Ecto neural progenitor cell (in vitro differentiated cells): ENCODE measurements at regions not wholly inside any gene's neighbourhood (a gene's known extent, or its start where the extent isn't known, plus 50 kb on each side); places are given as distances from the start of the nearest gene placed in this dataset.

Source experiments
- DNase-seq: peaks from one replicate; pipeline ENCODE4 v3.0.0-alpha.2; 2018; ENCODE audit warnings: low spot score

DNA sequence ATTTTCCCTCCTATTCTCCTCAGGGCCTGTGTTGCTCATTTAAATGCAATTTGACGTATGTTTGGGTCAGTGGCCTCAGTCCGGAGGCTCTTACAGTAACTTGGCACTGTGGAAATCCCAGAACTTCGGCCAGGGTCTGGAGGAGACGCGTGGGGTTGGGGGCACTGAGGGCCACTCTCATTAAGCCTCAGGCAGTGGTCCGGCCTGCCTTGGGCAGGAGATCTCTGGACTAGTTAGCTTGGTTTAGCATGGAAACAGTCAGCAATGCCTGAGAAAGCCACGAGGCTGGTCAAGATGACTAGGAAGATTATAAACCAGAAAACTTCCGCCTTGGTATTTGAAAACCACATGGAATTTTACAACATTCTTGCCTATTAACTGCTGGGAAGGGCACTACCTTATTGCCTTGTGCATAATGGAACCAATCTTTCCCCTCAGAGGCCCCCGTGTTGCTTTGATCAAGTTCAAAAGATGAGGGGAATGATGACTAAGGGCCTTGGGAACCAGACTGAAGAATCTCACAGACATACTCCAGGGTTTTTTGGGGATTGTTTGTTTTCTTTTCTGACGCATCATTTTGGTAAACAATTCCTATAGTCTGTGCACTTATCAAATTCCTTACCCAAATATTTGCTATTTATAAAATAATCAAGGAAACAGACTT lies 206.0 kb upstream of the PREP start:
- no peak for DNase-seq

DNA sequence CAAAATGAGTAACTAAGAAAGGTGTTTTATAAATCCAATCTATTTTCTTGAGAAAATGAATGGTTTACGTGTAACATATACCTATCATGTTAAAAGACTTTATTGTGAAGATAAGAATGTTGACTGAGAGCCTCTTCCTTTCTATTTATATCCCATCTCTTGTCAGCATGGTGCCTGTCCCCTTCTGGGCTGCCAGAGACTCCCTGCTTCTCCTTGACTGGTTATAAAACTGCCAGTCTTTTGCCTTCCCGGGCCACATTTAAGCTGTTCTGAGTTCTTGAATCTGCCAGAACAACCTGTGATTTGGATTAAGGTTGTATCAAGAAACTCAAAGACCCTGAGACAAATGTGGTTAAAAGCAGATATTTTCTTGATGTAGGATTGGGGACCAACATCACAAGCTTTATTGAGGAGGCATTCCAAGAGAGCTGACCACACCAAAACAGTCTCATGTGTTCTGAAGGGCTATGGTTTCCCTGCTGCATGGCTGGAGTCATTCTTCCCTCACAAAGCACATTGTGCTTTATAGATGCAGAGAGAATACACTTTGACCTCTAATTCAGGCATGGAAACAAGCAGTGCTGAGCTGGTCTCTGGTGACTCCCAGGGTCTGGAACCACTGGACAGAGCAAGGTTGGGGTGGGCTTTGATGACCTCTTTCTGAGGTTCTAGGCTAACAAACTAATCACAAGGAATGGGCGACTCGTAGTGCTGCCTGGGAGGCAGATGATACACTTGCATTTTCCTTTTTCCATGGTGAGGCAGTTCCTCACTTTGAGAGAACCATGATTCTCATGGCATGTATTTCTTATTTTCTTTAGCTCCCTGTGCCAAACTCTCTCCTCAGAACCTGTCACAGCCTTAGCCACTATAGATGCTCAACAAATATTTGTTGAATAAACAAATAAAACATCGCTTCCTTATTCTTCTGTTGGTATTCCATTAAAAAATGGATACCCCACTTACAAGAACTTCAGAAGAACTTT lies 205.0 kb upstream of the PREP start:
- no peak for DNase-seq

DNA sequence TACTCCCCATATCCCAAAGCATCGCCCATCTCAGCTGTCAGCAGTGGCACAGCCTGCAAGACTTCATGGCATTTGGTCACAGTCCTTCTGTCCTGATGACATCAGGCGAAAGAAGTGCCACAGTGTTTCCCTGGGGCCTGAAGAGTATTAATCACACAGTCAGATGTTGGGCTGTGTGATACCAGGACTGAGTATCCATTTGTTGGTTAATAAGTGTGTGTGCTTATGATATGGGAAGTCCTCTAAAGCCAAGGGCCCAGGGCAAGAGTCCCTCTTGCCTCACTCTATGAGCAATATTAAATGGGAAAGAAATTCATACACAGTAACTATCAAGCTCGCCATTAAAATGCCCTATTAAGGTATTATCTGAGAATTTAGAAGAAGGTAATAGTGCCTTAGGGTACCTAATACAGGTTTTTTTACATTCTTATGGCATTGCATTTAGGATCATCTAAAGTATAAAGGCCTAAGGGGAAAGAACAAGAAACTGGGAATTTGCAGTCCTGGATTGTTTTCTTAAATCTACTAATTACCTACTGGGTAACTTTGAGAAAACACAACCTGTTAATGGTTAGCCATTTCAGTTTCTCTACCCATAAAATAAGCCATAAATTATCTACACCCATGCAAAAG lies 204.1 kb upstream of the PREP start:
- no peak for DNase-seq

DNA sequence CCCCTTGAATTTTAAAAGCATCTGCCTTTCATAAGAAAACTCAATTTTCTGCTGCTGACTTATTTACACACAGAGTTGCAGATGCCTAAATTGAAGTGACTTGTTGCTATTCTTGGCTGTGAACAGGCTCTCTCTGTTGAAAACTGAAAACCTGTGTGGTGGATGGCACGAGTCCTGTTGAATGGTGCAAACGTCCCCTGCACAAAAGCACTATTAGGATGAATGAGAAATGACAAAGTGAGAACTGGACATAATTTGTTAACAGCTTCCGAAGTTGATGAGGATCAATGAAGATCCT lies 201.7 kb upstream of the PREP start:
- no peak for DNase-seq

DNA sequence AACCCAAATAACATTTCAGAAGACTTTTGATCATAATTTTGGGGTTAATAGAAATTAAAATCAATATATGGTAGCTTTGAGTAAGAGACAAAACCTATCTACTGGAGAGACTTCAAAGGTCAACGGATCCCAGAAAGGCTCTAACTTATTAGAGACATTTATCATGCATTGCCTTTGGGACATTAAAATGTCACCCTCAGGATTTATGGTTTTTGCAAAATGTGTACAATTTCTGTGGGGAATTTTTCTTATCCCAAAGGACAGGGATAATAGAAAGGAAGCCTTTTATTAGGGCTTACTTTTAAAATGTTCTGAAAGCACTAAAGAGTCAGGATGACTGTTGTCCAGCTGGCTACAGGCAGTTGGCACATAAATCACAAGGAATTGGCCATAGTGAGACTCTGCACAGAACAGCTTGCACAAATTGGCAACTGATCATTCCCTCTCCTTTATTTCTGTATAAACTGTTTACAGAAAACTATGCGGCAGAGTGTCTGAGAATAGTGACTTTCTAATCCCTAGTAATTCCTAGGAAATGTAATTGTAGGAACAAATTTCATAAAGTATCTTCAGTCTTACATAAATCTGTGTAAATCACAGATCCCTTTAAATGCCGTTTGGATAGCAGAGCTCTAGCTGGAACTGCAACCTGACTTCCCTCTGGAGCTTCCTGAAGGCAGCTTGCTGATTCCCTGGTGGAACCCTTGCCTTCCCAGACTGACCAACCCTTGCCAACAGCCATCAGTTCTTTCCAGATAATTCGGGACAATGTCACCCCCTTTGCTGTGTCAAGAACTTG lies 201.1 kb upstream of the PREP start:
- DNase-seq = no peak

DNA sequence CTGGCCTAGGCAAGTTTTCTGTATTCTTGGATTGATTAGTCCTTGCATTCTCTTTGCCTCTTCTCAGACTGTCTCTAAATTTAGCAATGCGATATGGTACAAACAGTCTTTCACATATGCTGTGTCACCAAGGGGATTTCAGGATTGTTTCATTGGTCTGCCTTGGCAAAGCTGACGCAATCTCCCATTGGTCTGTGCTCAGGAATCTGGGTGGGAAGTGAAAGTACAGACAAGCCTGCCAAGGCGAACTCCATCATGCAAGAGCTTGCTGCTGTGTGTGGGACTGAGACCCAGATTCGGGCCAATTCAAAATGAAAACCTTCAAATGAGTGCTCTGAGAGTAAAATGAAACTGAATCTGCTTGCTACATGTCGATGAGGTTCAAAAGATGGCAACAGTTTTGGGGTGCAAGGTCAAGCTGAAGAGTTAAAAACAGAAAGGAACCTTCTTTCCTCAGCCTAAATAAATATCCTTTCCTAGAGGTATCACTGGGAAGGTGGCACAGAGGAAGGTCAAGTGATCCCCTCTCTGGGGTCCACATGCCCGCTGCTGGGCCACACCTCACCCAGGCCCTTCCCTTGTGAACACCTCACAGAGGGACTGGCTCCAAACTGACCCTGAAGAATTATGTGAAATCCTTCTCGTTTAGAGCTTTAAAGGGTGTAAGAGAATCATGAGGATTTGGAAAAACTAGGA lies 198.8 kb upstream of the PREP start:
- no peak for DNase-seq

DNA sequence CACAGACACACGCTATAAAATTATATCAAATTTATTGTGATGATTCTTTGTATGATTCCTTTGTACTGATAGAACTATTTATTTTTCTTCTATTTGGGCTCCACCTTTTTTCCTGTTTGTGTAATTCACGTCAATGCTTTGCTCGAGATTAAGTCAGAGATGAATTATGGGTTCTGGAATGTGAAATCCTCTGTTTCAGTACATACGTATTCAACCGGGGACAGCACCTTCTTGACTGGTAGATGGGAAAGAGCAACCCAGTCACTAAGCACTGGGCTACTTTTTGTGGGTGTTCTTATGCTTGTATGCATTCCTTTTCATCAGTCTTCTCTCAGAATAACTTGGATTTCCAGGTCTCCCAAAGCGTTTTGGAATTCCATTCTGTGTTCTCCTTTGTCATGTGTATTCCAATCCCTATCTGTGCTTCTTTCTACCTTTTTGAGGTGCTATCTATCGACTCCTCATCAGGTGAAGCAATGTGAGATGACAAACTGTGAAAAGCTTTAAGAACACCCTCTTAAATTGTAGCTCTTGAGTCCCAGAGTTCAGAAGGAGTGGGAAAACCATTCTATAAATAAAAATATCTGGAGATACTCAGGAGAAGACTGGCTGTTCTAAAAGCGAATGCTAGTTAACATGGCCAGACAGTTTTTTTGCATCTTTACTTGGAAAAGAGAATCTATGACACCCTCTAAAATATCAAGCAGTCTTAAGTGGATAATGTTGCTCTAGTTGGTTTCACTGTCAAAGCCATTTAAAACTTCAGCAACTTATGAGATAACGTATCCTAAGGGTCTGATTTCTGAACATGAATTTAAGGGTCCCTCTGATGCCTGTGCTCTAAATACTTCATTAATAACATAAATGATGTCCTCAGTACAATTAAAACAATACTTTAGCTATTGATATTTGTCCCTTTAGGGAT lies 197.7 kb upstream of the PREP start:
- no peak for DNase-seq

DNA sequence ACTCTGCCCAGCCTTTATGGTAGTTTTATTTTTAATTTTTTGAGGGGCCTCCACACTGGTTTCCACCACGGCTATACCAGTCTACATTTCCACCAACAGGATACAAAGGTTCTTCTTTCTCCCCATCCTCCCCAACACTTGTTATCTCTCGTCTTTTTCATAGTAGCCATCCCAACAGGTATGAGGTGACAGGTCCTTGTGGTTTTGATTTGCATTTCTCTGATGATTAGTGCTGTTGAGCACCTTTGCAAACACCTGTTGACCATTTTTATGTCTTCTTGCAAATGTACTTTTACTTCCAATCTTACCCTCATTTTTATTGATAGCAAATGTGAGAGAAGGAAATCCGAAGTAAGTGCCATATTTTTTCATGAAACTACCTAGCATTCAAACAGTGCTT lies 195.4 kb upstream of the PREP start:
- no peak for DNase-seq

DNA sequence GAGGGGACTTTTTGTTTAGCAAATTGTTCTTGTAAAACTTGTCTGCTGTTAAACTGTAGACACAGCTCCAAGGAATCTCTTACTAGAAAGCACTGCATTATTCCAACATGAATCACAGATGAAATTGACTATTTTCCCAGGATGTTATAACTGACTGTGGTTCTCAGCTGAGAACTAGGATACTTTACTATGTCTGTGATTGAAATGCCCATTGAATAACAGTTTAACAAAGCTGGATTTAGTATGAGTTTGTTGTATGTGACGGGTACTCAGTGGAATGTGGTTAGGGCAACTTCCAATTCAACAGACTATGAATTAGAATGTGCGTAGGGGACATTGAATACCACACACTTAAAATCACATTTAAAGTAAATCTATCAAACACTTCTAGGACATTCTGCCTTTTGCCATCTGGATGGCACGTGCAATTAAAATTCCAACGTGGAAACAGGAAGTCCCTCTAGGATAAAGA lies 193.4 kb upstream of the PREP start:
- no peak for DNase-seq

DNA sequence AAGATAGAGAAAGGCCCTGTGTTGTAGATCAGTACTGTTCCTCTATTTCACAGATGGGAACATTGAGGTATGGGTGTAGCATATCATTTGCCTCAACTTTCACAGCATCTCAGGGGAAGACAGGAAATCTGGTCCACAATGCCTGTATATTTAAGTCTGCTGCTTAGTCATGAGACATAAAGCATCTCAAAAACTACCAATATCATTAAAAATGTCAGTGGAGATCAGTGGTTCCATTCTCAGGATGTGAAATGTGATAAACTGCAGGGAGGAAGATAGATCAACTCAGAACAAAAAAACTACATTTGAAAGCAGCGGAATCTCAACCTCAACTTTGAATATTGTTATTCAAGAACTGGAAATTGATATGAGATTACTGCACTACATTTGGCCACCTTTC lies 192.9 kb upstream of the PREP start:
- DNase-seq = no peak

DNA sequence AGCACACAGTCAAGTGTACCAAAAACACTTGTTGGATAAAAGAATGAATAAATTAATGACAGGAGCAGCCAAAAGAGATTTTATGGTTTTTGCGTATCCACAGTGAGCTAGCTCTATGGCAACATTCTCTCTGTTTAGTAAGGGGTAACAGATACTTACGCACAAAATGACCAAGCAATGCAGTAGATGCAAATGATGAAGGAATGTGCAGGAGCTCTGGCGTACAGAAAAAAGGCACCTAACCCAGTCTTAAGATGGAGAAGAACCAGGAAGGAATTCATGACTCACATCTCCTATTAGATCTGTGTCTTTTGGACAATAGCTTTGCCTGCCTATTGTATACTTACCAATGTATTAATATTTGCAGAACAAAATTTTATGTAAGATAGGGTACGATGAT lies 191.9 kb upstream of the PREP start:
- DNase-seq = no peak

DNA sequence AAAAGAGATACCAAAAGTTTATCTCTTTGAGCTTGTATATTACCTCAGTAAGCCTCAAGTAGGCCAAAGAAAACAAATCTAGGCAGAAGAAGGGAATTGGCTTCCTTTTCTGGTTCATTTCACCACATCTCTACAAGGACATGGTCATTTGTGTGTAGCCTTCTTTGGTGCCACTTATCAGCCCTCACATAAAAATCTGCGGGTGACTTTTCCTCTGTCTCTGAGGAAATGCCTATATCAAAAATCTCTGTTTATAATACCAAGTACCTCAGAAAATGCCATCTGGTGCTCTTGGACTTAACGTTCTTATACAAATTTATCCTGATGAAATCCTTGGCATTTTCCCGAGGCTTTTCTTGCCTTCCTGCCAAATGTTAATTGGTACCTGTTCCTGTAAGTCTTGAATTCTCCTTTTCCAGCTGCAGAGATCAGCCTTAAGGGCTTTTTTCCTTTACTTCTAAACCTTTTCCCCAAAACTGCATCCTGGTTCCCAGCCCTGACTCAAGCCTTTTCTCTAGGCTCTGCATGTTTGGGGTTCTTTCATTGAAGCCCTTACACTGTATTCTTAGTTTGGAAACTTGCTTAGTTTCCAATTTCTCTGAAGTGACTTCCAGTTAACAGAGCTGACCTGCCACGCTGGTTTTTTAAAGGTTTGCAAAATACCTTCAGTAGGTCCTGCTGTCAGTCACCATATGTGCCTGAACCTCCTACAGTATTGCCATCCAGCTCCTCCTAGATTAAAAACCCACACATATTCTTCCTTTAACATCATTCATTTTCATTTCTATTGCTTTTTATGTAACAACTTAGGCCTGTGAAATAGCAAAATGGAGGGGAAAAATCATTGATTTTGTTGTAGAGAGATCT lies 191.2 kb upstream of the PREP start:
- no peak for DNase-seq

DNA sequence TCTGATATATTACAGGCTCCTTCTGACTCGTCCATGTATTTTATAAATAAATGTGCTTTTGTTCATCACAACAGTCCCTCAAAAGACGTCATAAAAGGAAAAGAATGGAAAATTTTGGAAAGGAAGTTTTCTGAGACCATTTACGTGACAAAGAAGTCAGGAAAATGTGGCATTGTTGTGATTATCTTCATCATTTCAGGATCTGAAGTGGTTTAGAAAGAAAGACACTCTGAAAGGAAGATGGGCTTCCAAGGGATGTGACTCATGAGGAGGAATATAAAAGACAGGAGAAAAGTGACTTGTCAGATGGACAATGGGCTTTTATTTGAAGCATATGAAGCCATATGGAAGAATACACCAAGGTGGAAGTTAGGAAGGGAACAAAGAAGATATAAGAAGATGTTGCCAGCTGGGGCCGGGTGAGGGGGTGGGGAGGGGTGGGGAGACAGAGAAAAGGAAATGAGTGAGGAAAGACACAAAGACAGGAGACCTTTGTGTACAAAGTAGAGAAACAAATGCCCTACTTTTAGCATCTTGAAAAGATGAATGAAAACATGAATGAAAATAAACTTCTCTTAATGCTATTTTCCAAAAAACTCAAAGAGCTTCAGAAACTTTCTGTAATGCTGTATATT lies 190.3 kb upstream of the PREP start:
- DNase-seq = no peak

DNA sequence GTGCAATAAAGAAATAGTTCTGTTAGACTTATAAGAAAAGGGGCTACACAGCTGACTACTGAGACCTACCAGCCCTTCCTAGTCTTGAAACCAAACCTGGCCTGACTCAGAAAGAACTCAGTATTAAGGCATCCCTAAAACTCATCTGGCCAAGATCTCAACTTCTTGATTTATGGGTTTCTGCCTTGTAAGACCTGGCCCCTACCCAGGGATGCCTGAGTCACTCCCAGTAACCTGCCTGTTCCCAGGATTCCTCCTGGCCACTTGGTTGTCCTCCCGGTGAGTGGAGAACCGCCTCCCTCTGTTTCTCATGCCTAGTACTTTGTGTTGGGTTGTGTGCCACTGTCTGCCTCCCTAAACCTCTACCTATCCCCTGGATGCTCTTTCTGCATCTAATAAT lies 189.4 kb upstream of the PREP start:
- DNase-seq = no peak

DNA sequence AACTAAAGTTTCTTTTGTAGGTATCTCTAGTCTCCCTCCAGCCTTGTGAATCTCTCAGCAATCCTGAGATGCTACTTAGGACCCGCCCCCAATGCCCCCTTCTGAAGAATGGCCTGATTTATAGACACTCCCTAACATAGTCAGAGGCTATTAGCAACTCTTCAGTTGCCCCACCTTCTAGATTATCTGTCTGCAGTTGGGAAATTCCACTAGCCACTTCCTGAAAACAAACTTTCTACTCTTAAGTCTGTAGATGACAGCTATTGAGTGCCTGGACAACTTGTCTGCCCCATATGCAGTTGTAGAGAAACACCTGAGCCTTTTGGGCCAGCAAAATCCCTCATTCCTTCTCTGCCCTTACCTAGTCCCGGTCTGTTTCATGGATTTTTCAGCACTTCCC lies 188.2 kb upstream of the PREP start:
- no peak for DNase-seq

DNA sequence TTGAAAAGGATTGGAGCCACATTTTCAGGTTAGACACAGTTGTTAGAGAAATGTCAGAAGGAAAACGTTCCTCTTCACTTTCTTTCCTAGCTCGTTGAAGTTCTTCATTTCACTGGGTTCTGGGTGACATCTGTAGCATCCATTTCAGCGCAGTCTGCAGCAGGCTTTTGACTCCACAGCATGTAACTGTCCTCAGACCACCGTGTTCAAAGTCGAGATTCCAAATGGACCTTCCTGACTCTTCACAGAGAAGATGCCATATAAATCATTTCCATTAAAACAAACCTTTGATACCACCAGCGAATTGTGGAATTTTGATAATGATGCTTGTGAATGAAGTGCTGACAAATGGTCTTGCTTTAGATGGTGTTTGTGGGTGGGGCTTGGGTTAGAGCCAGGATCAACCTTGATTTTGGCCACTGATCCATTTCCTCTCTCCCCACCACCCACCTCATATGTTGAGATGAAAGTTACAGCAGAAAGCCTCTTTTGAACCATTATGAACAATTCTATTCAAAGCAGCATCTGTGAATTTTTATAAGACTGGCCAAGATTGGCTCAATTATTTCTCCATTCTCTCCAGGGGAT lies 185.3 kb upstream of the PREP start:
- no peak for DNase-seq

DNA sequence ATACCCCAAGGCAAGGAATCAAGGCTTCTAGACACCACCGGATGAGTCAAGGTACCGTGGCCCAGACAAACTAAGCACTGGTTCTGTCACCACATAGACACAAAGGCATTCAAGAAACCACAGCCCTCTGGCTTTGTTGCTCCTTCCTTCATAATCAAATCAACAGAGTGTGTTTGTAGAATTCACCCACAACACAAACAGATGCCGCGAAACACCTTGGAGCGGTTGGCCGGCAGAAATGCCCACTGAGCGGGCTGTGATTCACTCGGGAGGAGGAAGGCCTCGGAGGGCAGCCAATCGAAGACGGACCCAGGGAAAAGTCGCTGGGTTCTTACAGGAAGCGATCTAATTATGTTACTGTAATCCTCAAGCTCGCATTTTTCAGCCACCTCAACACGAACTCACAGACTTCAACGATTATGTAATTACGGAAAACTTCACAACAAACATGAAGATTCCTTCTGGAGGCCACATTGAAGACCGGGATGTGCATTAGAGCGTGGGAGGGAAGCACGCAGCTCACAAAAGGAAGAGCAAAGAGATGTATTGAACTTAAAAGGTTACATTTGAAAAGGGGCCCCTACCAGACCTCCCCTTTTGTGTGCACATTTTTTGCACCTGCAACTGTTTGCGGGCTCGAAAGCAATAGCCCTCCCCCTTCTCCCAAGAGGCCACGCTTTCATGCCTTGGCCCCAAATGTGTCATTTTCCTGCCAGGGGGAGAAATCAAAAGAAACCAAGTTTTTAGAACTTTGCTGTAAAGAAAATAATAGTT lies 184.7 kb upstream of the PREP start:
- DNase-seq = no peak

DNA sequence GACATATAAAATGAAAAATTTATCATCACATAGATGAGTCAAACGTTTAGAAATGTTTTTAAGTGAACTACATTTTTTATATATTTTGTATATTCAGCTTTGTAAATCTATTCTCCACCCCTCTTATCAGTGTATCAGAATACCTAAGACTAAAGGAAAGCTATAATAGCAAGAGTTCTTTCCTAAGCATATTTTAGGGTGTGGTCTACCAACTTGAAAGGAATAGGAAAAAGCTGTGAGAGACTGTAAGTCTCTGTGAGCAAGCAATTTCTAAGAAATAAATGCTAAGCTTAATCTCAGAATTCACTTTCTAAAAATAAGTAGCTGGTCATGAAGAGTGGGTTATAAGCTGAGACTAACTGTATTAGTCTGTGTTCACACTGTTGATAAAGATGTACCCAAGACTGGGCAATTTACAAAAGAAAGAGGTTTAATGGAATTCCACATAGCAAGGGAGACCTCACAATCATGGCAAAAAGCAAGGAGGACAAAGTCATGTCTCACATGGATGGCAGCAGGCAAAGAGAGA lies 175.4 kb upstream of the PREP start:
- no peak for DNase-seq
